GM23338 (cell line): ENCODE measurements at regions not wholly inside any gene's neighbourhood (a gene's known extent, or its start where the extent isn't known, plus 50 kb on each side); places are given as distances from the start of the nearest gene placed in this dataset.

Experiments used
- ATAC-seq: fragments of 200-7000 bp; cut with Tn5 transposase; 3 replicates; pipeline ENCODE4 v1.9.1; 2020
- DNase-seq: peaks from one replicate; pipeline ENCODE4 v3.0.0-alpha.2; 2015; ENCODE audit warnings: low spot score
- H2AFZ ChIP-seq: fragments of 200-600 bp; sonication (generic); 2 replicates; pipeline ENCODE4 v1.8.0; 2016; ENCODE audit warnings: antibody characterized with exemption, mild to moderate bottlenecking, moderate library complexity
- H3F3A ChIP-seq: fragments of 200-600 bp; sonication (generic); replicated peaks from 2 replicates; pipeline ENCODE4 v1.8.0; 2017; ENCODE audit warnings: antibody characterized with exemption, mixed run types, low read depth
- H3K27ac ChIP-seq: fragments of 200-600 bp; sonication (generic); 2 replicates; pipeline ENCODE4 v1.6.1; 2016; ENCODE audit warnings: low read depth
- H3K27me3 ChIP-seq: fragments of 200-600 bp; sonication (generic); 2 replicates; pipeline ENCODE4 v1.8.0; 2016; ENCODE audit warnings: mild to moderate bottlenecking, mixed run types, moderate library complexity; ENCODE audit not compliant: insufficient read depth
- H3K36me3 ChIP-seq: fragments of 200-600 bp; sonication (generic); 2 replicates; pipeline ENCODE4 v1.8.0; 2016; ENCODE audit warnings: mild to moderate bottlenecking; ENCODE audit not compliant: insufficient read depth
- H3K4me1 ChIP-seq: fragments of 200-600 bp; sonication (generic); 2 replicates; pipeline ENCODE4 v1.8.0; 2016; ENCODE audit warnings: mild to moderate bottlenecking, moderate library complexity; ENCODE audit not compliant: insufficient read depth
- H3K4me2 ChIP-seq: fragments of 200-600 bp; sonication (generic); 2 replicates; pipeline ENCODE4 v1.7.1; 2017; ENCODE audit warnings: mixed run types
- H3K4me3 ChIP-seq: fragments of 200-600 bp; sonication (generic); 2 replicates; pipeline ENCODE4 v1.6.1; 2016; ENCODE audit warnings: mixed run types
- H3K79me2 ChIP-seq: fragments of 200-600 bp; sonication (generic); replicated peaks from 2 replicates; pipeline ENCODE4 v1.8.0; 2017; ENCODE audit warnings: mild to moderate bottlenecking; ENCODE audit not compliant: insufficient read depth
- H3K9me2 ChIP-seq: fragments of 200-600 bp; sonication (generic); 2 replicates; pipeline ENCODE4 v1.8.0; 2017; ENCODE audit not compliant: insufficient read depth
- H4K20me1 ChIP-seq: fragments of 200-600 bp; sonication (generic); replicated peaks from 2 replicates; pipeline ENCODE4 v1.8.0; 2017; ENCODE audit warnings: mild to moderate bottlenecking; ENCODE audit not compliant: insufficient read depth
- H3K27ac Mint-ChIP-seq: 2 replicates; pipeline ENCODE4 v1.8.0; 2020; ENCODE audit warnings: inconsistent platforms, mild to moderate bottlenecking, moderate library complexity, mixed read lengths
- H3K27me3 Mint-ChIP-seq: 3 replicates; pipeline ENCODE4 v1.8.0; 2022; ENCODE audit warnings: low read depth, mild to moderate bottlenecking, moderate library complexity, mixed read lengths, inconsistent platforms; ENCODE audit not compliant: insufficient read depth, poor library complexity
- H3K36me3 Mint-ChIP-seq: 3 replicates; pipeline ENCODE4 v1.8.0; 2021; ENCODE audit warnings: low read depth, mild to moderate bottlenecking, inconsistent platforms, moderate library complexity, mixed read lengths
- H3K4me1 Mint-ChIP-seq: 3 replicates; pipeline ENCODE4 v1.8.0; 2020; ENCODE audit warnings: mild to moderate bottlenecking, inconsistent platforms, mixed read lengths
- H3K4me3 Mint-ChIP-seq: 3 replicates; pipeline ENCODE4 v1.8.0; 2021; ENCODE audit warnings: moderate library complexity, mild to moderate bottlenecking, inconsistent platforms, mixed read lengths
- H3K9me3 Mint-ChIP-seq: 3 replicates; pipeline ENCODE4 v1.8.0; 2020; ENCODE audit warnings: moderate library complexity, mild to moderate bottlenecking, inconsistent platforms, mixed read lengths
- ETS1 ChIP-seq: IDR thresholded peaks from 2 replicates; pipeline ENCODE4 v1.6.1; 2016; ENCODE audit warnings: antibody characterized with exemption
- EZH2 ChIP-seq: fragments of 200-600 bp; sonication (generic); IDR thresholded peaks from one replicate; pipeline ENCODE4 v1.8.0; 2017; ENCODE audit warnings: antibody characterized with exemption, mild to moderate bottlenecking, low read depth; ENCODE audit not compliant: unreplicated experiment
- JUNB ChIP-seq: IDR thresholded peaks from one replicate; pipeline ENCODE4 v1.6.1; 2016; ENCODE audit warnings: antibody characterized with exemption; ENCODE audit not compliant: unreplicated experiment
- NANOG ChIP-seq: IDR thresholded peaks from 2 replicates; pipeline ENCODE4 v1.6.1; 2016; ENCODE audit warnings: antibody characterized with exemption, borderline replicate concordance
- REST ChIP-seq: IDR thresholded peaks from one replicate; pipeline ENCODE4 v1.6.1; 2018; ENCODE audit warnings: antibody characterized with exemption; ENCODE audit not compliant: unreplicated experiment
- STAT1 ChIP-seq: IDR thresholded peaks from one replicate; pipeline ENCODE4 v1.6.1; 2016; ENCODE audit warnings: antibody characterized with exemption; ENCODE audit not compliant: unreplicated experiment
- ZNF114 ChIP-seq: fragments of 250-450 bp; sonication (Bioruptor Pico); IDR thresholded peaks from 2 replicates; pipeline ENCODE4 v1.5.0; 2020; ENCODE audit warnings: mild to moderate bottlenecking, moderate library complexity
- ZNF331 ChIP-seq: fragments of 250-450 bp; sonication (Bioruptor Pico); IDR thresholded peaks from 2 replicates; pipeline ENCODE4 v1.5.0; 2020; ENCODE audit warnings: low read depth, mild to moderate bottlenecking, moderate library complexity
- TF ChIP-seq, protein P1 (sequence below), 2 experiments: fragments of 200-600 bp in 1 of 2; sonication (generic) in 1 of 2; conservative IDR thresholded peaks; 2 replicates each; pipeline versions ENCODE4 v1.5.1 to v1.6.1; 2016 to 2017; ENCODE audit warnings: antibody characterized with exemption in 2 of 2, low read depth in 2 of 2, mild to moderate bottlenecking in 2 of 2, moderate library complexity in 1 of 2
- TF ChIP-seq, protein P2 (sequence below): fragments of 250-450 bp; sonication (Bioruptor Pico); IDR thresholded peaks from 2 replicates; pipeline ENCODE4 v1.5.0; 2020; ENCODE audit warnings: mild to moderate bottlenecking, moderate library complexity

GRCh38 chr7:91798425-91798824 is 82.1 kb downstream of the MTERF1 start:
- Mint-ChIP-seq H3K4me3 (no peak overlapping the region), H3K36me3 (no peaks in the 10 kb centered on the region), H3K9me3 (peaks cover 9% of the 10 kb centered on the region; the same call in 2 of the 3 replicates), H3K27ac (no peak overlapping the region), H3K27me3 (no peaks in the 10 kb centered on the region), H3K4me1 (no peaks in the 10 kb centered on the region)
- Histone ChIP-seq H3K27me3 (no peaks in the 10 kb centered on the region), H3K4me3 (no peak overlapping the region), H3K36me3 (no peaks in the 10 kb centered on the region), H3K27ac (no peak overlapping the region), H3K9me2 (no peaks in the 10 kb centered on the region), H3K79me2 (no peaks in the 10 kb centered on the region), H3K4me1 (no peaks in the 10 kb centered on the region), H4K20me1 (no peaks in the 10 kb centered on the region), H3K4me2 (no peak overlapping the region), H2AFZ (no peak overlapping the region), H3F3A (no peaks in the 10 kb centered on the region)
- TF ChIP-seq NANOG = no peak
- ATAC-seq (no peak), DNase-seq (no peak)

DNA sequence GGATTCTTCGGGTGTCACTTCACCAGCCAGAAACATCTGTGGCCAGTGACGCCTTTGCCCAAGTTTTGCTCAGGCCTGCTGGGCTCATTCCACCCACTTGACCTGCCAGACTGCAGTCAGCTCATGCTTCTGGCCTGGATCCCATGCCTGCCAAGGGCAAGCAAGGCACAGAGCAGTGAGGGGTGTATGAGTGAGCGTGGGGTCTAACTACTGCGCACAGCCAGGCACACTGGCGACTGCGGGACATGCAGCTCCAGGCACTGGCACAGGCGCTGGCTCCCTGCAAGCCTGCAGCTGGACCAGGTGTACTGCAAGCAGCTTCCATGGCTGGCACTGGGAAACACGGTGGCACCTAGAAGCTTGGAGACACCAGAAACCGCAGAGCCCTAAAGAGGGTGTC is 80.1 kb downstream of the MTERF1 start:
- no peak for ATAC-seq
- H3K36me3 Mint-ChIP-seq = no peaks in the 10 kb centered on the region
- no peak overlapping the region for H3K27ac Mint-ChIP-seq
- H3K79me2 ChIP-seq = no peaks in the 10 kb centered on the region
- no peak overlapping the region for H3K27ac ChIP-seq
- no peak overlapping the region for H3K4me2 ChIP-seq
- H3K36me3 ChIP-seq = no peaks in the 10 kb centered on the region
- H3K4me3 ChIP-seq = no peak overlapping the region
- H3K9me3 Mint-ChIP-seq = no peaks in the 10 kb centered on the region; the same call in 1 of the 3 replicates
- H3K4me1 ChIP-seq = no peaks in the 10 kb centered on the region
- no peak overlapping the region for H3K4me3 Mint-ChIP-seq
- H3F3A ChIP-seq = no peaks in the 10 kb centered on the region
- H3K9me2 ChIP-seq = no peaks in the 10 kb centered on the region
- no peaks in the 10 kb centered on the region for H3K4me1 Mint-ChIP-seq
- H3K27me3 Mint-ChIP-seq = no peaks in the 10 kb centered on the region
- no peak overlapping the region for H2AFZ ChIP-seq
- no peaks in the 10 kb centered on the region for H3K27me3 ChIP-seq
- DNase-seq = no peak
- H4K20me1 ChIP-seq = no peaks in the 10 kb centered on the region
- TF ChIP-seq ZNF331 (CRISPR knock-in tag) = no peak
- TF ChIP-seq REST = no peak
- TF ChIP-seq EZH2 = no peak
- TF ChIP-seq NANOG = no peak
- no peak for TF ChIP-seq JUNB
- TF ChIP-seq, protein P1, sequence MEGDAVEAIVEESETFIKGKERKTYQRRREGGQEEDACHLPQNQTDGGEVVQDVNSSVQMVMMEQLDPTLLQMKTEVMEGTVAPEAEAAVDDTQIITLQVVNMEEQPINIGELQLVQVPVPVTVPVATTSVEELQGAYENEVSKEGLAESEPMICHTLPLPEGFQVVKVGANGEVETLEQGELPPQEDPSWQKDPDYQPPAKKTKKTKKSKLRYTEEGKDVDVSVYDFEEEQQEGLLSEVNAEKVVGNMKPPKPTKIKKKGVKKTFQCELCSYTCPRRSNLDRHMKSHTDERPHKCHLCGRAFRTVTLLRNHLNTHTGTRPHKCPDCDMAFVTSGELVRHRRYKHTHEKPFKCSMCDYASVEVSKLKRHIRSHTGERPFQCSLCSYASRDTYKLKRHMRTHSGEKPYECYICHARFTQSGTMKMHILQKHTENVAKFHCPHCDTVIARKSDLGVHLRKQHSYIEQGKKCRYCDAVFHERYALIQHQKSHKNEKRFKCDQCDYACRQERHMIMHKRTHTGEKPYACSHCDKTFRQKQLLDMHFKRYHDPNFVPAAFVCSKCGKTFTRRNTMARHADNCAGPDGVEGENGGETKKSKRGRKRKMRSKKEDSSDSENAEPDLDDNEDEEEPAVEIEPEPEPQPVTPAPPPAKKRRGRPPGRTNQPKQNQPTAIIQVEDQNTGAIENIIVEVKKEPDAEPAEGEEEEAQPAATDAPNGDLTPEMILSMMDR (conservative IDR thresholded peaks at IDR 0.05; ENCODE audit: low read depth in 2 of 2) = no peak
- TF ChIP-seq ETS1 = no peak
- TF ChIP-seq STAT1 = no peak
- TF ChIP-seq, protein P2, sequence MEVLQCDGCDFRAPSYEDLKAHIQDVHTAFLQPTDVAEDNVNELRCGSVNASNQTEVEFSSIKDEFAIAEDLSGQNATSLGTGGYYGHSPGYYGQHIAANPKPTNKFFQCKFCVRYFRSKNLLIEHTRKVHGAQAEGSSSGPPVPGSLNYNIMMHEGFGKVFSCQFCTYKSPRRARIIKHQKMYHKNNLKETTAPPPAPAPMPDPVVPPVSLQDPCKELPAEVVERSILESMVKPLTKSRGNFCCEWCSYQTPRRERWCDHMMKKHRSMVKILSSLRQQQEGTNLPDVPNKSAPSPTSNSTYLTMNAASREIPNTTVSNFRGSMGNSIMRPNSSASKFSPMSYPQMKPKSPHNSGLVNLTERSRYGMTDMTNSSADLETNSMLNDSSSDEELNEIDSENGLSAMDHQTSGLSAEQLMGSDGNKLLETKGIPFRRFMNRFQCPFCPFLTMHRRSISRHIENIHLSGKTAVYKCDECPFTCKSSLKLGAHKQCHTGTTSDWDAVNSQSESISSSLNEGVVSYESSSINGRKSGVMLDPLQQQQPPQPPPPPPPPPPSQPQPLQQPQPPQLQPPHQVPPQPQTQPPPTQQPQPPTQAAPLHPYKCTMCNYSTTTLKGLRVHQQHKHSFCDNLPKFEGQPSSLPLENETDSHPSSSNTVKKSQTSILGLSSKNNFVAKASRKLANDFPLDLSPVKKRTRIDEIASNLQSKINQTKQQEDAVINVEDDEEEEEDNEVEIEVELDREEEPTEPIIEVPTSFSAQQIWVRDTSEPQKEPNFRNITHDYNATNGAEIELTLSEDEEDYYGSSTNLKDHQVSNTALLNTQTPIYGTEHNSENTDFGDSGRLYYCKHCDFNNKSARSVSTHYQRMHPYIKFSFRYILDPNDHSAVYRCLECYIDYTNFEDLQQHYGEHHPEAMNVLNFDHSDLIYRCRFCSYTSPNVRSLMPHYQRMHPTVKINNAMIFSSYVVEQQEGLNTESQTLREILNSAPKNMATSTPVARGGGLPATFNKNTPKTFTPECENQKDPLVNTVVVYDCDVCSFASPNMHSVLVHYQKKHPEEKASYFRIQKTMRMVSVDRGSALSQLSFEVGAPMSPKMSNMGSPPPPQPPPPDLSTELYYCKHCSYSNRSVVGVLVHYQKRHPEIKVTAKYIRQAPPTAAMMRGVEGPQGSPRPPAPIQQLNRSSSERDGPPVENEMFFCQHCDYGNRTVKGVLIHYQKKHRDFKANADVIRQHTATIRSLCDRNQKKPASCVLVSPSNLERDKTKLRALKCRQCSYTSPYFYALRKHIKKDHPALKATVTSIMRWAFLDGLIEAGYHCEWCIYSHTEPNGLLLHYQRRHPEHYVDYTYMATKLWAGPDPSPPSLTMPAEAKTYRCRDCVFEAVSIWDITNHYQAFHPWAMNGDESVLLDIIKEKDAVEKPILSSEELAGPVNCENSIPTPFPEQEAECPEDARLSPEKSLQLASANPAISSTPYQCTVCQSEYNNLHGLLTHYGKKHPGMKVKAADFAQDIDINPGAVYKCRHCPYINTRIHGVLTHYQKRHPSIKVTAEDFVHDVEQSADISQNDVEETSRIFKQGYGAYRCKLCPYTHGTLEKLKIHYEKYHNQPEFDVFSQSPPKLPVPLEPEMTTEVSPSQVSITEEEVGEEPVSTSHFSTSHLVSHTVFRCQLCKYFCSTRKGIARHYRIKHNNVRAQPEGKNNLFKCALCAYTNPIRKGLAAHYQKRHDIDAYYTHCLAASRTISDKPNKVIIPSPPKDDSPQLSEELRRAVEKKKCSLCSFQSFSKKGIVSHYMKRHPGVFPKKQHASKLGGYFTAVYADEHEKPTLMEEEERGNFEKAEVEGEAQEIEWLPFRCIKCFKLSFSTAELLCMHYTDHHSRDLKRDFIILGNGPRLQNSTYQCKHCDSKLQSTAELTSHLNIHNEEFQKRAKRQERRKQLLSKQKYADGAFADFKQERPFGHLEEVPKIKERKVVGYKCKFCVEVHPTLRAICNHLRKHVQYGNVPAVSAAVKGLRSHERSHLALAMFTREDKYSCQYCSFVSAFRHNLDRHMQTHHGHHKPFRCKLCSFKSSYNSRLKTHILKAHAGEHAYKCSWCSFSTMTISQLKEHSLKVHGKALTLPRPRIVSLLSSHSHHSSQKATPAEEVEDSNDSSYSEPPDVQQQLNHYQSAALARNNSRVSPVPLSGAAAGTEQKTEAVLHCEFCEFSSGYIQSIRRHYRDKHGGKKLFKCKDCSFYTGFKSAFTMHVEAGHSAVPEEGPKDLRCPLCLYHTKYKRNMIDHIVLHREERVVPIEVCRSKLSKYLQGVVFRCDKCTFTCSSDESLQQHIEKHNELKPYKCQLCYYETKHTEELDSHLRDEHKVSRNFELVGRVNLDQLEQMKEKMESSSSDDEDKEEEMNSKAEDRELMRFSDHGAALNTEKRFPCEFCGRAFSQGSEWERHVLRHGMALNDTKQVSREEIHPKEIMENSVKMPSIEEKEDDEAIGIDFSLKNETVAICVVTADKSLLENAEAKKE (CRISPR knock-in tag) = no peak
- no peak for TF ChIP-seq ZNF114
